ENCODE measurements at regions not wholly inside any gene's neighbourhood (a gene's known extent, or its start where the extent isn't known, plus 50 kb on each side); places are given as distances from the start of the nearest gene placed in this dataset.

GRCh38 chr5:54704825-54705224, 187.3 kb downstream of the SNX18 start:
- Histone ChIP-seq H3K27me3 (ENCODE audit: control insufficient read depth, insufficient read depth, low read length, poor library complexity, severe bottlenecking) (no peaks in the 10 kb centered on the region), H3K27ac (ENCODE audit: insufficient read depth, low read depth, low read length, poor library complexity, severe bottlenecking) (no peak overlapping the region), H3K4me3 (ENCODE audit: insufficient read depth, low read depth, low read length) (no peak overlapping the region), H3K9me3 (ENCODE audit: control insufficient read depth, low read length) (no peaks in the 10 kb centered on the region), H3K4me1 (ENCODE audit: control insufficient read depth, insufficient read depth, low read length) (peaks cover 10% of the 10 kb centered on the region), H3K36me3 (ENCODE audit: control insufficient read depth, insufficient read depth, low read length) (no peaks in the 10 kb centered on the region)
- 88 to 100% methylated on average over 2 to 3 of the region's 3 CpGs for WGBS, 2 experiments

- peaks cover 10% of the 10 kb centered on the region for H3K4me1 ChIP-seq (ENCODE audit: control insufficient read depth, insufficient read depth, low read length)
- no peak overlapping the region for H3K4me3 ChIP-seq (ENCODE audit: insufficient read depth, low read depth, low read length)
- no peaks in the 10 kb centered on the region for H3K27me3 ChIP-seq (ENCODE audit: control insufficient read depth, insufficient read depth, low read length, poor library complexity, severe bottlenecking)
- no peak overlapping the region for H3K27ac ChIP-seq (ENCODE audit: insufficient read depth, low read depth, low read length, poor library complexity, severe bottlenecking)
- no peaks in the 10 kb centered on the region for H3K9me3 ChIP-seq (ENCODE audit: control insufficient read depth, low read length)
- WGBS, 2 experiments, result 88 to 93% methylated on average over 1 of the region's 1 CpG
- H3K36me3 ChIP-seq (ENCODE audit: control insufficient read depth, insufficient read depth, low read length), result no peaks in the 10 kb centered on the region
Observed at GRCh38 chr5:54704333-54704732, 186.8 kb downstream of the SNX18 start.

- Histone ChIP-seq H3K36me3 (ENCODE audit: control insufficient read depth, insufficient read depth, low read length) (no peaks in the 10 kb centered on the region), H3K27me3 (ENCODE audit: control insufficient read depth, insufficient read depth, low read length, poor library complexity, severe bottlenecking) (no peaks in the 10 kb centered on the region), H3K4me3 (ENCODE audit: insufficient read depth, low read depth, low read length) (no peak overlapping the region), H3K9me3 (ENCODE audit: control insufficient read depth, low read length) (no peaks in the 10 kb centered on the region), H3K4me1 (ENCODE audit: control insufficient read depth, insufficient read depth, low read length) (peaks cover 10% of the 10 kb centered on the region), H3K27ac (ENCODE audit: insufficient read depth, low read depth, low read length, poor library complexity, severe bottlenecking) (no peak overlapping the region)
- WGBS, 2 experiments, result 60 to 64% methylated on average over 10 of the region's 10 CpGs
Observed at GRCh38 chr5:54703565-54704255, 186.2 kb downstream of the SNX18 start.

GRCh38 chr5:54703133-54703532, 185.6 kb downstream of the SNX18 start:
- H3K27ac ChIP-seq (ENCODE audit: insufficient read depth, low read depth, low read length, poor library complexity, severe bottlenecking), result no peak overlapping the region
- H3K4me3 ChIP-seq (ENCODE audit: insufficient read depth, low read depth, low read length), result no peak overlapping the region
- no peaks in the 10 kb centered on the region for H3K9me3 ChIP-seq (ENCODE audit: control insufficient read depth, low read length)
- WGBS, 2 experiments, result 51 to 54% methylated on average over 2 of the region's 2 CpGs
- H3K36me3 ChIP-seq (ENCODE audit: control insufficient read depth, insufficient read depth, low read length), result no peaks in the 10 kb centered on the region
- peaks cover 10% of the 10 kb centered on the region for H3K4me1 ChIP-seq (ENCODE audit: control insufficient read depth, insufficient read depth, low read length)
- H3K27me3 ChIP-seq (ENCODE audit: control insufficient read depth, insufficient read depth, low read length, poor library complexity, severe bottlenecking), result no peaks in the 10 kb centered on the region

GRCh38 chr5:54702470-54702869, 184.9 kb downstream of the SNX18 start:
- H3K27ac ChIP-seq (ENCODE audit: insufficient read depth, low read depth, low read length, poor library complexity, severe bottlenecking), result no peak overlapping the region
- H3K4me3 ChIP-seq (ENCODE audit: insufficient read depth, low read depth, low read length), result no peak overlapping the region
- H3K4me1 ChIP-seq (ENCODE audit: control insufficient read depth, insufficient read depth, low read length), result peaks cover 10% of the 10 kb centered on the region
- no peaks in the 10 kb centered on the region for H3K9me3 ChIP-seq (ENCODE audit: control insufficient read depth, low read length)
- no peaks in the 10 kb centered on the region for H3K36me3 ChIP-seq (ENCODE audit: control insufficient read depth, insufficient read depth, low read length)
- 93 to 94% methylated on average over 1 of the region's 1 CpG for WGBS, 2 experiments
- no peaks in the 10 kb centered on the region for H3K27me3 ChIP-seq (ENCODE audit: control insufficient read depth, insufficient read depth, low read length, poor library complexity, severe bottlenecking)

- WGBS, 2 experiments, result 92 to 96% methylated on average over 5 of the region's 5 CpGs
- H3K4me3 ChIP-seq (ENCODE audit: insufficient read depth, low read depth, low read length), result no peak overlapping the region
- H3K9me3 ChIP-seq (ENCODE audit: control insufficient read depth, low read length), result no peaks in the 10 kb centered on the region
- peaks cover 10% of the 10 kb centered on the region for H3K4me1 ChIP-seq (ENCODE audit: control insufficient read depth, insufficient read depth, low read length)
- no peak overlapping the region for H3K27ac ChIP-seq (ENCODE audit: insufficient read depth, low read depth, low read length, poor library complexity, severe bottlenecking)
- no peaks in the 10 kb centered on the region for H3K27me3 ChIP-seq (ENCODE audit: control insufficient read depth, insufficient read depth, low read length, poor library complexity, severe bottlenecking)
- no peaks in the 10 kb centered on the region for H3K36me3 ChIP-seq (ENCODE audit: control insufficient read depth, insufficient read depth, low read length)
Observed at GRCh38 chr5:54700986-54701578, 183.5 kb downstream of the SNX18 start.

GRCh38 chr5:54696931-54697330, 179.4 kb downstream of the SNX18 start:
- WGBS, 2 experiments, result 82 to 83% methylated on average over 4 of the region's 4 CpGs
- H3K4me1 ChIP-seq (ENCODE audit: control insufficient read depth, insufficient read depth, low read length), result no peaks in the 10 kb centered on the region
- no peaks in the 10 kb centered on the region for H3K36me3 ChIP-seq (ENCODE audit: control insufficient read depth, insufficient read depth, low read length)
- no peaks in the 10 kb centered on the region for H3K27me3 ChIP-seq (ENCODE audit: control insufficient read depth, insufficient read depth, low read length, poor library complexity, severe bottlenecking)
- H3K27ac ChIP-seq (ENCODE audit: insufficient read depth, low read depth, low read length, poor library complexity, severe bottlenecking), result no peak overlapping the region
- H3K4me3 ChIP-seq (ENCODE audit: insufficient read depth, low read depth, low read length), result no peak overlapping the region
- no peaks in the 10 kb centered on the region for H3K9me3 ChIP-seq (ENCODE audit: control insufficient read depth, low read length)

- Histone ChIP-seq H3K9me3 (ENCODE audit: control insufficient read depth, low read length) (no peaks in the 10 kb centered on the region), H3K27me3 (ENCODE audit: control insufficient read depth, insufficient read depth, low read length, poor library complexity, severe bottlenecking) (no peaks in the 10 kb centered on the region), H3K4me3 (ENCODE audit: insufficient read depth, low read depth, low read length) (no peak overlapping the region), H3K4me1 (ENCODE audit: control insufficient read depth, insufficient read depth, low read length) (no peaks in the 10 kb centered on the region), H3K36me3 (ENCODE audit: control insufficient read depth, insufficient read depth, low read length) (no peaks in the 10 kb centered on the region), H3K27ac (ENCODE audit: insufficient read depth, low read depth, low read length, poor library complexity, severe bottlenecking) (no peak overlapping the region)
- WGBS, 2 experiments, result 89 to 94% methylated on average over 2 to 3 of the region's 3 CpGs
Observed at GRCh38 chr5:54696346-54696745, 178.8 kb downstream of the SNX18 start.

GRCh38 chr5:54695198-54695966, 177.8 kb downstream of the SNX18 start:
- H3K36me3 ChIP-seq (ENCODE audit: control insufficient read depth, insufficient read depth, low read length), result no peaks in the 10 kb centered on the region
- H3K27me3 ChIP-seq (ENCODE audit: control insufficient read depth, insufficient read depth, low read length, poor library complexity, severe bottlenecking), result no peaks in the 10 kb centered on the region
- H3K27ac ChIP-seq (ENCODE audit: insufficient read depth, low read depth, low read length, poor library complexity, severe bottlenecking), result no peak overlapping the region
- no peaks in the 10 kb centered on the region for H3K9me3 ChIP-seq (ENCODE audit: control insufficient read depth, low read length)
- WGBS, 2 experiments, result 92% methylated on average over 5 of the region's 5 CpGs
- no peak overlapping the region for H3K4me3 ChIP-seq (ENCODE audit: insufficient read depth, low read depth, low read length)
- H3K4me1 ChIP-seq (ENCODE audit: control insufficient read depth, insufficient read depth, low read length), result no peaks in the 10 kb centered on the region

GRCh38 chr5:54693936-54694657, 176.5 kb downstream of the SNX18 start:
- H3K36me3 ChIP-seq (ENCODE audit: control insufficient read depth, insufficient read depth, low read length), result no peaks in the 10 kb centered on the region
- no peaks in the 10 kb centered on the region for H3K27me3 ChIP-seq (ENCODE audit: control insufficient read depth, insufficient read depth, low read length, poor library complexity, severe bottlenecking)
- 91 to 93% methylated on average over 7 of the region's 7 CpGs for WGBS, 2 experiments
- H3K4me1 ChIP-seq (ENCODE audit: control insufficient read depth, insufficient read depth, low read length), result no peaks in the 10 kb centered on the region
- H3K27ac ChIP-seq (ENCODE audit: insufficient read depth, low read depth, low read length, poor library complexity, severe bottlenecking), result no peak overlapping the region
- H3K9me3 ChIP-seq (ENCODE audit: control insufficient read depth, low read length), result no peaks in the 10 kb centered on the region
- no peak overlapping the region for H3K4me3 ChIP-seq (ENCODE audit: insufficient read depth, low read depth, low read length)
